ENCODE measurements at regions not wholly inside any gene's neighbourhood (a gene's known extent, or its start where the extent isn't known, plus 50 kb on each side); places are given as distances from the start of the nearest gene placed in this dataset.
"Not testable (repeated sequence)": the region's sequence is repeated elsewhere in the genome, so short reads cannot be mapped to it uniquely, and the experiment has no call there.

GRCh38 chr20:53695797-53696527, 102.3 kb upstream of the ZNF217 start:
- no peak for DNase-seq (ENCODE audit: low read depth)

DNA sequence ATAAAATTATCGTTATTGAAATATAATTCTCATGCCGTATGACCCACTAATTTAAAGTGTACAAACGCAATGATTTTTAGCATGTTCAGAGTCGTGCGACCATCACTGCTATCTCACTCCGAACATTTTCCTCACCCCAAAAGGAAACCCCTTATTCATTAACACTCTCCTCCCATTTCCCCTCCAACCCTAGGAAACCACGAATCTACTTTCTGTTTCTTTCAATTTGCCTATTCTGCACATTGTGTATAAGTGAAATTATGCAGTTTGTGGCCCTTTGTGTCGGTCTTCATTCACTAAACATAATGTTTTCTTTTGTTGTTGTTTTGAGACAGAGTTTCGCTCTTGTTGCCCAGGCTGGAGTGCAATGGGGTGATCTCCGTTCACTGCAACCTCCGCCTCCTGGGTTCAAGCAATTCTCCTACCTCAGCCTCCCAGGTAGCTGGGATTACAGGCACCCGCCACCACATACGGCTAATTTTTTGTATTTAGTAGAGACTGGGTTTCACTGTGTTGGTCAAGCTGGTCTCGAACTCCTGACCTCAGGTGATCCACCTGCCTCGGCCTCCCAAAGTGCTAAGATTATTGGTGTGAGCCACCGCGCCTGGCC, 99.7 kb upstream of the ZNF217 start:
- no peak for DNase-seq (ENCODE audit: low read depth)

GRCh38 chr20:53692465-53693067, 98.9 kb upstream of the ZNF217 start:
- DNase-seq (ENCODE audit: low read depth), result no peak

DNA sequence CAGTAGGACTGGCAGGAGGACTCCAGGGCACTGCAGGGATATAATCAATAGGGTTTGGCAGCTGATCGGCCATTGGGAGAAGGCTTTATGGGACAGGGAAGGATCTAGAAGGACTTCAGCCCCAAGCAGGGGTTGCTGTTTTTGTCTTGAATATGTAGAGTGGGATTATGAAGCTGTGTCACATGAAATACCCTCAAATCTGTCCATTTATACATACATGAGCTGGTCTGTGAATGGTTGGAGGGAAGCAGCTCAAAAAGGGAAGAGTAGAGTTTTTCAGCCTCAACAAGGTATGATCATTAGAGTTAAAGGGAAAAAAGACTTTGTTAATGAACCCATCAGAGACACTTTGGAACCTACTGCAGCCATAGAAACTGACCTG, 98.2 kb upstream of the ZNF217 start:
- no peak for DNase-seq (ENCODE audit: low read depth)

- DNase-seq (ENCODE audit: low read depth), result no peak
Measured at GRCh38 chr20:53691060-53691810, 97.6 kb upstream of the ZNF217 start.

DNA sequence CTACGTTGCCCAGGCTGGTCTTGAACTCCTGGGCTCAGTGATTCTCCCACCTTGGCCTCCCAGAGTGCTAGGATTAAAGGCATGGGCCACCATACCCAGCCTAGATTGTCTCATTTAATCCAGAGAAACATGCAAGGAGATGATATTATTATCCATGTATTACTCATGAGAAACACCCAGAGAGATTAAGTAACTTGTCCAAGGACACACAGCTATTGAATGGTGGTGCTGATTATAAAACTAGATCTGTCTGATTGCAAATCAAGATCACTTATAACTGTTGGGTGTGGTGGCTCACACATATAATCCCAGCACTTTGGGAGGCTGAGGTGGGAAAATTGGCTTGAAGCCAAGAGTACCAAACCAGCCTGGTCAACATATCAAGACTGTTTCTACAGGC, 94.4 kb upstream of the ZNF217 start:
- no peak for DNase-seq (ENCODE audit: low read depth)

DNA sequence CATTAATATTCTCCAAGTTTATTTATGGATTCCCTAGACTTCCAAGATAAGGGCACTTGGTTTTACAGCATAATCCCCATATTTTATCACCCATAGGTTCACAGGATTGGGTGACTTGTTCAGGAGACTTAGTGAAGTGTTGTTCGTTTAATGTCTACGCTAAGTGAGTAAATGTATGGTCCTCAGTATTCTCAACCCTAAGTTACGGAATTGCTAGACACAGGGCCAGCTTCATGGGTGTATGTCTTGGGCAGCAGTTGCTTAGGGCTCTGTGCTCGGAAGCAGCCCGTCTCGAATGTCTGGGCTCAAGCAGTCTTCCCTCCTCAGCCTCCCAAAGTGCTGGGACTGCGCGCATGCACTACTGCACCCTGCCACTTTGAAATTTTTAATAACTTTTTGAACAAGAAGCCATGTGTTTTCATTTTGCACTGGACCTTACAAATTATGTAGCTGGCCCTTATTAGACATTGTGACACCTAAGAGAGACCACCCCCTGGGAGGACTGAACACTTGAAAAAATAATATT, 91.5 kb upstream of the ZNF217 start:
- DNase-seq (ENCODE audit: low read depth), result no peak

DNA sequence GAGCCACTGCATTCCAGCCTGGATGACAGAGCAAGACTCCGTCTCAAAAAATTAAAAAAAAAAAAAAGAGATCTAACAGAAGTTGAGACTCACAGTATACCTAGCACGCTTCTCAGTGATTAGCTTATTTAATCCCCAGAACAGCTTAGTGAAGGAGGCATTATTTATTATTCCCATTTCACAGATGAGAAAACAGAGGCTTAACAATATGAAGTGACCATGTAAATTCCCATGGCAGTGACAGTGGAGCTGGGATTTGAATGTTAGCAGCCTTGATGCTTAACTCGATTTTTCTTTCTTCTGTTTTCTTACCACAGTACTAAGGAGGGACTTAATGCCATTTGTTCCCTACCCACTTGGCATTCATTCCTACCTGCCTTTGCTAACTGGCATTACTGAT, 89.9 kb upstream of the ZNF217 start:
- DNase-seq (ENCODE audit: low read depth), result no peak

GRCh38 chr20:53681352-53682212, 87.9 kb upstream of the ZNF217 start:
- DNase-seq (ENCODE audit: low read depth), result no peak

DNA sequence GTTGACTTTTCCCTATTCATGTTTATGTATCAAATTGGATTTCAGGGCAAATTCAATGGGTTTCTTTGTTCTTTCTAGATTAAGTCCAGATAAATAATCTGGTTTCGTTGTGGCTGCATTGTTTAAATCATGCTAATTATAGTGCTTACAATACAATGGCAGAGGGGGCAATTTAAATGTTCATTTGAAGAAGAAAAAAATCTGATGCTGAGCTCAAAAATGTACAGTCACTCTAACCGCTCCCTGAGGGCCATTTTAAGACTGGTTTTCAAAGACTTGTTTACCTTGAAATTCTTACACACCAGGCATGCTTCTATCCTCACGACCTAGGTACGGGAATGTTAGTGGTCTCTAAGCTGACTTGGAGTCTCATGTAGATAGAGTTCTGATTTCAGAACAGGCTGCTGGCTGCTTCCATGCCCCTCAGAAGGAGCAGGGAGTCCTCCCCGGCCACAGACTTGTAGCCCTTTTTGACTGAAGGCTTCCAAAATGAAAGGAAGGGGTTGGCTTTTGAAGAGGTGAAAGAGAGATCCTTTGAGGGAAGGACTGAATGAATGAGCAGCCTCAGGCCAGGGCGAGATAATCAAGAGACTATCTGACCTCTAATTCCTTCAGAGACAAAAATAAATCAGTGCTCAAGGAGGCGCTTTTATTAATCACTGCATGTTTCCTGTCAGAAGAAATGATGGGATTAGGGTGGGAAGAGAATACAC, 86.1 kb upstream of the ZNF217 start:
- DNase-seq (ENCODE audit: low read depth), result no peak

DNA sequence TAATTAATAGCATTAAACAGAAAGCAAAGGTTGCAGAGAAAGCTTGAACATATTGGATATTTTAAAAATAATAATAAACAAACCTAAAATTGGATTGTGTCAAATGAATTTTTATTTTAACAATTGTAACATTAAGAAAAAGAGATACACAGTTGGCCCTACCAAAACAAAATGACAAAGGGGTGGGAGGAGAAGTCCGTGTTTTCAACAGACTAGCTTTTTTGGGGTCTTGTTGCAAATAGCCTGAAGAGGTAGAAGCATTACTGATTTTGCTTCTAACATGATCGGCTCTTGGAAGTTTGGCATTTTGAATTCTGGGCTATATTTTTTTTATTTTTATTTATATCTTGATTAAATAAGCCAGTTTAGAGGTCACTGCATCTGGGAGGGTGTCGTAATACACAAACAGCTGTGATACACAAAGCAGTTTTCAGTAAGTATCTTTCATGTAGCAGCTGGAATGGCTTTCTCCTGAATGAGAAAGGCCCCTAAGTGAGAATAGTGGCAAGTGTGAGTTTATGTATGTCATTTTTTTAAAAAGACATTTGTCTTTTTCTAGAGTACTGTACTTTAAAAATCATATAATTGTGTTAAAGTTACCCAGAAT, 85.5 kb upstream of the ZNF217 start:
- no peak for DNase-seq (ENCODE audit: low read depth)

DNA sequence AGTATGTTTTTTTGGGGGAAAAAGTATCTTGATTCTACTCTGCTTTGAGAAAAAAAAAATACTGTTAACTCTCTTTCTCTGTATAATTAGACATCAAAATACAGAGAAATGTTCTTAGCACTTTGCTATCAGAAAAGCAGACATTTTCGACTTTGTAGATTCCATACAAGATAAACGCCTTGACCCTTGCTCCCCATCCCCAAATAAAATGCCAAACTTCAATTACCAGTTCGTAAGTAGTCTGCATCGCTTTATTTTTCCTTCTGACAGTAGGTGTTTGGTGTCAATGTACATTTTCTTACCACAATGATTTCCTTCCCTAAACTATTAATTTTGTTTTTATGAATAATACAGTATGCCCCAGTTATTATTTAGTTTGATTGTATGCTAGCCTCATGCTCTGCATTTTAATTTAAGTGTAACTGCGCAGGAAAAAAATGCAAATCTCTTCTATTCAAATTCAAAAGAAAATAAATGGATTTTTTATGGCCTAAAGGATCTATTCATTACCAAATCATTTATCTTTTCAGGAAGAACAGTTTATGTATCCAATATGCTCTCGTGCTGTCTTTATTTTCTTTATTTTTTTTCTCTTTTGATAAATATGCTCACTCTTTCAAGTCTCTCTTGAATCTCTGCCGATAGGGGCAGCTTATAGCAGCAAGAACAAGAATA, 84.8 kb upstream of the ZNF217 start:
- no peak for DNase-seq (ENCODE audit: low read depth)

DNA sequence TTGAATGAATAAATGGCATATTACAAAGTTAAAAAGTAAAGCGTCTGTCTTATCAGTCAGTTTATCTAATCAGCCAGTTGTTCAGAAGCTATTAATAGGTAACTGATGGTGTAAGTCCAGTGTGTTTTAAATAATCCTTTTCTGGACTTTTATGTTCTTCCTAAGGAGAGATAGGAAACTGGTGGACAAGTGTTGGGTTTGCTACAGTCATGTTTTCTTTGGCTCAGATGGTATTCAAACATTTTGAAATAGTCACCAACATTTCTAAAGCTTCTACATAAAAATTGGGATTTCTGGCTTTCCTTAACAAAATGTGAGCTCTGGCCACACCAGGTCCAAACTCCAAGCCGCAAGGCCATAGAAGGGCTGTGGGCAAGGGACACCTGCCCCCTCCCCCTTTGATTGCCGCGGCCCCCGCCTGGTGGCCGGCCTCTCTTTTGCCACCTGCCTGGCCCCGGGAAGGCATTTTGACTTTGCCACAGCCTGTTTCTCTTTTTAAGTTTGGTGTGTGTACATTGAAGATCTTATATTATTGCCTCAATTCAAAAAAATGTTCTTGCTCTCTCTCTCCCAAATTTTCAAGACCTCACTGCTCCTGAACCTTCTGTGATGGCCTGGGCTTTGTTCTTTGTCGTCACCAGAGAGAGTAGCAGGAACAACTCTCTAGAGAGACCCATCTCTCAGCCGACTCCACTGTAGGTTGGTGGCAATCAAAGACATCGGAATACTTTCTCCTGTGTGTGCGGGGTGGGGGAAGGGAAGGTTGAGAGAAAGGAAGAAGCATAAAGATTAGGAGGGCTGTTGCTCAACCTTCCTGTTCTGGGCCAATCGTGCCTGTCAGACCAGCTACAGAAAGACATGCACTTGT, 84.0 kb upstream of the ZNF217 start:
- DNase-seq (ENCODE audit: low read depth), result no peak

DNA sequence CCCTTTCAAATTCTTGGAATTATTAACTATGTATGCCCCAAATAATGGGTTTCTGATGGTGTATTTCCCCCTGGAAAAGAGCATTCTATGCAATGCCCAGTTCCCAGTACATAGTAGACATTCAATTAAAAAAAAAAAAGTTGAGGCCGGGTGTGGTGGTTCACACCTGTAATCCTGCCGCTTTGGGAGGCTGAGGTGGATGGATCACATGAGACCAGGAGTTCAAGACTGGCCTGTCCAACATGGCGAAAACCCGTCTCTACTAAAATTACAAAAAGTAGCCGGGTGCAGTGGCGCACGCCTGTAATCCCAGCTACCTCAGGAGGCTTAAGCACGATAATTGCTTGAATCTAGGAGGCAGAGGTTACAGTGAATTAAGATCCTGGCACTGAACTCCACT, 83.3 kb upstream of the ZNF217 start:
- no peak for DNase-seq (ENCODE audit: low read depth)

GRCh38 chr20:53676519-53676822, 82.8 kb upstream of the ZNF217 start:
- DNase-seq (ENCODE audit: low read depth), result no peak

GRCh38 chr20:53672484-53673129, 79.0 kb upstream of the ZNF217 start:
- DNase-seq (ENCODE audit: low read depth), result no peak

GRCh38 chr20:53671370-53671769, 77.7 kb upstream of the ZNF217 start:
- no peak for DNase-seq (ENCODE audit: low read depth)

GRCh38 chr20:53669517-53670313, 76.1 kb upstream of the ZNF217 start:
- not testable (repeated sequence) for DNase-seq (ENCODE audit: low read depth)
